GM18858 (cell line): ENCODE measurements at regions not wholly inside any gene's neighbourhood (a gene's known extent, or its start where the extent isn't known, plus 50 kb on each side); places are given as distances from the start of the nearest gene placed in this dataset.

Source experiments
- ATAC-seq: cut with Tn5 transposase; IDR thresholded peaks from one replicate; pipeline ENCODE4 v1.9.1; 2021; ENCODE audit not compliant: unreplicated experiment

DNA sequence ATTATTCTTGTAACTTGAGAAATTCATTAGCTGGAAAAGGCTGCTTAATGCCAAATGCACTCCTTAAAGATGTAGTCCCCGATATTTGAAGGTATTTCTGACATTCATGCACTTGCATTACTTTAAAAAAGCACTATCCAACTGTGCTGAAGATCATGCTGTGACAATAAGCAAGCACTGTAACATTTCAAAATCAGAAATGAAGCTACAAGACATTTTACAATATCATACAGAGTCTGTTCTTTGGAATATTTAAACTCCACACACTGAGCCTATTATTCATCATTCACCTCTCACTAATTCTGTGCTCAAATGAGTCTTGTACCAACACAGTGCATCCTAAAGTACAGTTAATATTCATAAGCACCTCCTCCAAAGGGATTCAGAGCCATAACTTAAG lies 413.2 kb downstream of the CETN3 start:
- ATAC-seq = no peak

DNA sequence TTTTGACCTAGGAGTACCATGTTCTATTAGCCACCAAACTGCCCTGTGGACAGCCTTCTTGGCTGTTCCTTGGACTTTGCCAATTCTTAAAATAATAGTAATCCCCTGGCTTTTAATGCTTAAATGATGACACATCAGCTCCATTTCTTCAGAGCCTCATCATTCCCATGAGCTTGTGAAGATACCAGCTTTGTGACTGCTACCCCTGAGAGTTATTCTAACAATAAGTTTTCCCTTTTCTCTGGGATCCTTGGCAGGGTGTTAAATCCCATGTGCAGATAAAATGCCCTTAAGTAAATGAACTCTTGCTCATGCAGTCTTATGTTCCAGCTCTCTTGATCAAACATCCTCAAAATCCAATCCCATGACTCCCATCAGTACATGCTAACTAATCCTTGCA lies 415.3 kb downstream of the CETN3 start:
- no peak for ATAC-seq

DNA sequence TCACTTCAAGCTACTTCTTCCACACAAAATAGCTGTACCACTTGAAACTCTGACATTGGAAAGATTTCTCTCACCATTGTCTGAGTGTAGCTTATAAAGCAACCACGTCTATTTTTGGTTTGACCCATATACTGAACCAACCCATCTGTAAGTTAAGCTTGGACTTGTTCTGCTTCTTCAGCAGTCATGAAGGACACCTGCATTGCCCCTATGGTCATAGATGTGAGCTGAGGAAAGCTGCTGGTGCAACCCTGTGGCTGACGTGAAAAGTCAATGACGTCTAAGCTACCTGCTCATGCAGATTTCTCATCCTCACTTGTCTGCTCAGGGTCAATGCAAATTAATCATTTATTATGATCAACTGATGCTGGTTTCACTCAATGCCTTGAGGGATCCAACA lies 417.4 kb downstream of the CETN3 start:
- no peak for ATAC-seq

GRCh38 chr5:89991592-89991991 lies 418.0 kb downstream of the CETN3 start:
- no peak for ATAC-seq

DNA sequence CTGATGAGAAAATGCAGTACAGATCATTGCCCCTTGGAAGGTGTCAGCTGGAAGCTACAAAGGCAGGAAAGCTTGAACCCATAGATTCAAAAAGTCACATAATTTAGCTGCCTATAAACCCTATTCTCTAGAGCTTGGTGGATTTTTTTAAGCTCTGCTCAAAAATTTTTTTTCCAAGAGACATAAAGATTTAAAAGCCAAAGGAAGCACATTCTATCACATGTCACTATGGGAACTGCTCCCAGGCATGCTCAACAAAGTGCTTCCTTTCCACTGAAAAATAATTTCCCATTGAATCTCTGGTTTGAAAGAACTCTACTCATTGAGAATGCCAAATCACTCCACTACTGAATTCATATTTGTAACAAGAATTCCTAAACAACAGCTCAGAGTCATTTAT lies 419.8 kb downstream of the CETN3 start:
- ATAC-seq = no peak

DNA sequence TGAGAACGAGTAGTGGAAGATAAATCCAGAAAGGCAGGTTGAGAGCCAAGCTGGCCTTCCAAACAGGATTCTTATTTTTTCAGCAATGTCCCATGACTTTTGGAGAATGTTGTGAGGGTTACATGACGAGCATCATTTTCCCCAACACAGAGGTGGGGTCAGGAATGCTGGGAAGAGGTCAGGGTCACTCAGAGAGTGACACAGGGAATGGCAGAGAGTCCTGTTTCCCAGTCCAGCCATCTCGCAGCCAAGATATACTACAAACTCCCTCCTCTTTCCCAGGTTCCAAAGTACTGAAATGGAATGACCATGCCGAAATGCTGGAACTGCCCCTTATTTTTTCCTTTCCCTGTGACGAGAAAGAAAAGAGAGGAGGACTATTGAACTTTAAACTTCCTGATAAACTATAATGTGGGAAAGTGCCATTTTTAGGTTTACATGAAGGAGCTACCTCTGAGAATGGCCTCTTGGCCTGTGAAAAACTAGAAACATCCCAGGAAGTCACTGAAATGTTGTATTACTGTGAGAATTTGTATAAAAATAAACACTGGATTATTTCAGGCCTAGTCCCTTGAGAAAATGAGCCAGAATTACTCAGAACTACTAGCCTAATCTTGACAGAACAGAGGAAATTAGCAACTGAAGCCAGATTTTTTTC lies 420.4 kb downstream of the CETN3 start:
- no peak for ATAC-seq

GRCh38 chr5:89988129-89988810 lies 421.3 kb downstream of the CETN3 start:
- no peak for ATAC-seq

GRCh38 chr5:89983216-89983615 lies 426.3 kb downstream of the CETN3 start:
- no peak for ATAC-seq

DNA sequence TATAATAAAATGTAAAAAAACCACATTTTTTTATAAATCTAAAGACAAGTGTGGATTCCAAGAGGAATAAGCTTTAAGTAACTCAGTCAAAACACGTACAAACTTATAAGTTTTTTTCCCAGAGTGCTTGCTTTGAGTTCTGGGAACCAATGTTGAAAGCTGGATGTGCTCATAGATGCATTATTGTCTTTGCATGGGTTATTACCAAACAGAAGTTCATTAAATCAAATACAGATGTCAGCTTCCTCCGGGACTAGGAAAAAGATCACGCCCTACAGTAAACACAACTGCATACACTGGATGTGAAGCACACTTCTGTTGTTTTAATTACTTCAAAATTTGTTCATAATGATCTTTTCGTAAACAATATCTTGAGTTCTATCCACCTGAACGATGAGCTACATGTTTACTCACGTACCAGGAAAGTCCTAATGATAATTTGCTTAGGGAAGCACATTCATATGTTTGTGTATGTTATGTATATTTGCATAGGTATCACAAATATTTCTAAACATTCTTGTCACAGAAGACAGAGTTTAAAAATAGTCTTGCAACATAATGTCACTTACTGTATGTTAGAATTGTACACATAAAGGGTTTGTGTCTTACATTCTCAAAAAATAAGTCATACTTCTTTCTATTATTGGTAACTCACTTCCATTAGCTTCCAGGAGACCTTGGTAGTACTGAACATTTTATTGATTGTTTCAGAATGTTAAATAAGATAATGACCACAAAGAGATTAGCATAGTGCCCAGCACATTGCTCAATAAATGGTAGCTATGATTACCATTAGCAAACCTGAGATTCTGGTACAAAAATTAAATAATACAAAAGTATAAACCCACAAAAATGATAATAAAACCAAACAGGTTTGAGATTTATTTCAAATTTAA lies 427.4 kb downstream of the CETN3 start:
- ATAC-seq = no peak

GRCh38 chr5:89981021-89981420 lies 428.5 kb downstream of the CETN3 start:
- ATAC-seq = no peak

DNA sequence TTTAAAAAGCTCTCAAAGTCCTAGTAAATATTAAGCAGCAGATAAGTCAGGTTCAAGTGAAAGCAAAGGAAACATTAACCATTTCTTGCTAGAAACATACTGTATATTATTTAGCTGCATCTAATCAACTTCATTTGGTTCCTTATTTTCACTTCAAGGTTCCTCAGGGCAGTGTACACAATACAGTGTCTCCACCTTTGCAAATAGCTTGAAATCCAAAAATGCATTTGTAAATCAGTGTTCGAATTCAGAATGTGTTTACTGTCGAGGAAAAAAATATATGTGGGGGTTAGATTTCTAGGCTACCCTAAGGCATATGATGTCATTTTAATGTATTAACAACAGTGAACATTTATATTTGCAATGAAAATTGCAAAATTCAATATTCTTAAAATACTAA lies 436.0 kb downstream of the CETN3 start:
- no peak for ATAC-seq

DNA sequence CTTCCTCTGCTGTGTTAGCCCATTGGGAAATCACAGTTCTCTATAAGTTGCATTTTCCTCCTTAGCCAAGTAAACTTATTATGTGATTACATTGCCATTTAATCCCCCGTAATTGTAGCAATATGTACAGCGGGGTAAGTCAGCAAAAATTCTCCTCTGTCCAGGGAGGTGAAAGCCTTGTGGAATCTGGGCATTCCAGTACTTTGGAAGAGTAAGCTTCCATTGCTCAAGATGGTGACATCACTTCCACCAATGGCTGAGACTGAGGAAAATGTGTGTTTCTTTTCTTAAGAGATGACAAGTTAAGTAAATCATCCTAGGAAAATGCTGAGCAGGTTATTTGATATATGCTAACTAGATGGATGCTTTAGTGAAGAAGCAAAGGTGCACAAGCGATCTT lies 436.7 kb downstream of the CETN3 start:
- no peak for ATAC-seq

GRCh38 chr5:89968958-89969381 lies 440.6 kb downstream of the CETN3 start:
- ATAC-seq = no peak

DNA sequence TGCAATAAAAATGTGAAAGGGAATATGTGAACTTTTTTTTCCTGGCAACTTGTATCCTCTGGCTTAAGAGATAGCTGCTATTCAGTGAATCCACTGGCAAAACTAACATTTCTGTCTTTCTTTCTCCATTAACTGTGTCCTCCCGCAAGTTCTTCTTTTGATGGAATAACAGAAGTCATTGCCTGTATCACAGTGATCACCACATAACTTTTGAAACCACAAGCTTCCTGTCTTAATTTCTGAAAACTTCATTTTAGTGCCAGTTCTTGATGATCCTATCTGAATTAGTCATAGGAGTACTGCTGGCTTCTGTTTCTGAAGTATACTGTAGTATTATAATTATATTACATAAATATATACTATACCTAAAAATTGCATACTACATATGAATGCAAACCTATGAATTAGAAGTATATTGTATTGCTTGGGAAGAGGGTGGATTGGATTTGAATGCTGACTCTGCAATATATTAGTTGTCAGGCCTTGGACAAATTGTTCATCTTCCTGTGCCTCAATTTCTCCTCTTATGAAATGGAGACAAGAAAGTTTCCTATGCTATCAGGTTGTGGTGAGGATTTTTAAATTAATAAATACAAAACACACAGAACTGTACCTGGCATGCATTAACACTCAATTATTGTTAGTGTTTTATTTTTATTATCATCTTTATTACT lies 441.6 kb downstream of the CETN3 start:
- no peak for ATAC-seq

GRCh38 chr5:89956838-89957237 lies 452.7 kb downstream of the CETN3 start:
- ATAC-seq = no peak

GRCh38 chr5:89954916-89955315 lies 454.6 kb downstream of the CETN3 start:
- ATAC-seq = no peak

DNA sequence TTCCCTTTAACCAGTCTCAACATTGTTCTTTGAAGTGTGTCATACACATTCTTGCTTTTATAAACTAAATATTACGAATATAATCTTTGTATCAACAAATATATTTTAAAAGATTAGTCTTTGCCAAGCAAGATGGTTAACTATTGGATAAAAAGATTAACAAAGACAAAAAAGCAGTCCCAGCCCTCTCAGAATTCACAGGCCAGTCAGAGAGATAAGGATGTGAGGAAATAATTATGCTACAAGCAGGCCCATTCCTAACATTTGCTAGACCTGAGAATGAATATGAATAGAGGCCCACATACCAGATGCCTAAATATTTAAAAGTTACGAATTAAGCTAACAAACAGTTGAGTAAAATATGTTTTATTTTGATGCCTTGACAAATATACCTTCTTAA lies 457.7 kb downstream of the CETN3 start:
- no peak for ATAC-seq

- ATAC-seq = no peak
These were observed 459.3 kb downstream of the CETN3 start for GRCh38 chr5:89950234-89950633.

GRCh38 chr5:89948977-89949376 lies 460.6 kb downstream of the CETN3 start:
- ATAC-seq = no peak

GRCh38 chr5:89946916-89947315 lies 462.6 kb downstream of the CETN3 start:
- ATAC-seq = no peak

GRCh38 chr5:89946508-89946907 lies 463.0 kb downstream of the CETN3 start:
- ATAC-seq = no peak
